Glomerular endothelial cell (primary cell): ENCODE measurements at regions not wholly inside any gene's neighbourhood (a gene's known extent, or its start where the extent isn't known, plus 50 kb on each side); places are given as distances from the start of the nearest gene placed in this dataset.
"Not testable (repeated sequence)": the region's sequence is repeated elsewhere in the genome, so short reads cannot be mapped to it uniquely, and the experiment has no call there.

Experiments
- DNase-seq: peaks from one replicate; pipeline ENCODE4 v3.0.0-alpha.2; 2011; ENCODE audit warnings: low read depth, low spot score; ENCODE audit errors: extremely low read depth

GRCh38 chr1:101185421-101185820 is 51.4 kb upstream of the S1PR1 start:
- no peak for DNase-seq

DNA sequence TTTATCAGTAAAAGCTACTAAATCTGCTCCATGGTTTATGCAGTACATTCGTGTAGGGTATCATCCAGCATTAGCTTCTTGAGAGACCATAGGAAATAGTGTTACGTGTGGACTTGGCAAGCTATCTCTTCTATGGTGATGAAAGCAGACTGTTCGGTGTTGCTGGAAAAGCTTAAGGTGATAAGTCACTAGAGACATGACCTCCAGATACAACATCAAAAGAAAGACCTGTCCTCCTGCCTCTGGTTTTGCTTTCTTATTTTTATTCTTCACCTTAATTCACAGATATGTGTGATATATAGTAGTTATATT is 53.5 kb upstream of the S1PR1 start:
- no peak for DNase-seq

- DNase-seq, result no peak
These were observed 54.0 kb upstream of the S1PR1 start for GRCh38 chr1:101182627-101183387.

DNA sequence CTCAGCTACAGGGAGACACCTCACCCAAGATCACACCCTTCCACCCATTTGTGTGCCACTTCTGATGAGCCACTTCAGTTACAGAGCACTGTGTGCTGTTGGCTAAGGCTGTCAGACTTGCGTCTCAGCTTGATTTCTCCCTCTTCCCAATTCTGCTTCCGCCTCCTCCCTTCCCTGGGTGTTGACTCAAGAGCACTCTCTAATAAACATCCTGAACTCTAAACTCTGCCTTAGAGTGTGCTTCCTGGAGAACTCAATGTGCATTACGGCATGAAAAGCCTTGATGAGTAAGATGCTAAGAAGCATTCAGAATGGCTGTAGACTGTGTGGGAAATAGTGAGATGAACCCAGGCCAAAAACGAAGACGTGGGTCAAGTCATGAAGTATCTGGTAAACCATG is 54.9 kb upstream of the S1PR1 start:
- DNase-seq, result no peak

DNA sequence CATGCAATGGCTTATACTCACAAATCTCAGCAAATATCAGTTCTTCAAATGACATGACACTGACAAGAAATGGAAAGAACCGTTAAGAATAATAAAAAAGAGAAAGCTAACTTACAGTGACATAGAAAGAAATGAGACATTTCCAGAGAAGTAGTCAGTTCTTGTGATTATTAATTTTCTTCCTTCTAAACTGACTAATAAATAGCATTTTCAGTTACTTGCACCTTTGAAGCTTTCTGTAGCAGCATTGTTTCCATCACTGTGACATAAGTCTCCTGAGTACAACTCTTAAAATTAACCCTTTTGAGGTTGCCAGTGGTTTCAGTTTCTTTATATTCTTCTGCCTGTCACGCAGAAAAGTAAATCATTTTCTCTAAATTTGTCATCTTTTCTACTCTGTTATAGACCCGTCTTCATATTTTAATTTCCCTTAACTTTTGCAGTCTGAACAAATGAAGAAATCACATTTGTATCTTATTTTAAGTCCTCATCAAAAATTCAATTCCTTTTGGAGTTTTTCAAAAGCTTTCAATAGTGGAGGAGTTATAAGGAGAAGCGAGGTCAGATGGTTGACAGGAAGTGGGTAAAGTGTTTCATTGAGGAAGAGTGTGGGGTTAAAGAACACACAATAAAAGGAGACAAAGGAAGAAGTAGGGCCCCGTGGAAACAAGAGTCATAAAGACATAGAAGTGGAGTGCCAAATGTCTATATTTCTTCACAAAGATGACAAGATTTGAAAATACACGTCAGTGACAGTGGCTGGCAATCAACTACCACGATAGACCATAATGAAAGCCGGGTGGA is 57.9 kb upstream of the S1PR1 start:
- DNase-seq, result no peak

- DNase-seq, result no peak
These were observed 58.5 kb upstream of the S1PR1 start for GRCh38 chr1:101178341-101178687.

DNA sequence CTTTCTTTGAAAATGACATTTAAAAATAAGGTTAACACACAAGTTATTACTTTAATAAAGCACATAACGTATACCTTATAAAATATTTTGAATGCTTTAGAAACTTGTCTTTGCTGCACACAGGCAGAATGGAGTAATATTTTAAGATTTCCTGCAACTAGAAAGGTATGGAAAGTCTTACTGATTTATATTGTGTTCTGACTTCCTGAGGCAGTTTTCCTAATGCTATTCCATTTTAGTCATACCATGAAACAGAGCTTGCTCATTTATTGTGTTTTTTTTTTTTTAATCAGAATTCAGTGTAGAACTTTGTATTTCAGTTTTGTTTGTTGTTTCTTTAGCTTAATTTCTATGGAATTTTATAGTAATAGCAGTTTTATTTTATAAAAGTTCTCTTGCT is 60.9 kb upstream of the S1PR1 start:
- no peak for DNase-seq

DNA sequence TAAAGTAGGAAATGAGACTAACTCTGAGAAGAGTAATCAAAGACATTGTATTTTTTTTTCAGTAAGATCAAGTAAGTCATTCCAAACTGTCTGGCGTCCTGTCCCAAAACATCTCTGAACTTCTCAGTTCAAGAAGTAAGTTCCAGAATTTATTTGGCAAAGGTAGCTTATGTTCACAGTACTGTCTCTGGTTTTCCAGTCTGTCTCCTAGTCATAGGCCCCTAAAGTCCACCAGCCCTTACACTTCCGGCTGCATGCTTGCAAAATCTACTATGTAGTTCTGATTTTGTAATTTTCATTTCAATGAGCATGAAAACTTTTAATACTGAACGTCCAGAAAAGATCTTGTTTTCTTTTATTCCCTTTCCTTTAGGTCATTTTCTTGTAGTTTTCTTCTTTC is 61.4 kb upstream of the S1PR1 start:
- DNase-seq, result no peak

DNA sequence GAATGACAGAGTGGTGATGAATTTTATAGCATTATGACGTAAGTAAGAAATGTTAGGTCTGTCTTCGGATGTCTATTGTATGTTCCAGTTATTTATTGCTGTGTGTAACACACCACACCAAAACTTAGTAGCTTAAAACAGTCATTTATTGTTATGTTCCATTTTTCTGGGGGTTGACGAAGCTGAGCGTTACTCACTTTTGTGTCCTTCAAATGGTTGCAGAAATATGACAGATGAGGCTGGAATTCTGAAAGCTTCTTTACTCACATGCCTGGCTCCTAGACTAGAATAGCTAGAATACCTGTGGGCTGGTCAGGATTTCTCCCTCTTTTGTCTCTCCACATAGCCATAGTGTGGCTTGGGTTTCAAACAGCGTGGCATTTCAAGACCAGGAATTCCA is 62.1 kb upstream of the S1PR1 start:
- no peak for DNase-seq

DNA sequence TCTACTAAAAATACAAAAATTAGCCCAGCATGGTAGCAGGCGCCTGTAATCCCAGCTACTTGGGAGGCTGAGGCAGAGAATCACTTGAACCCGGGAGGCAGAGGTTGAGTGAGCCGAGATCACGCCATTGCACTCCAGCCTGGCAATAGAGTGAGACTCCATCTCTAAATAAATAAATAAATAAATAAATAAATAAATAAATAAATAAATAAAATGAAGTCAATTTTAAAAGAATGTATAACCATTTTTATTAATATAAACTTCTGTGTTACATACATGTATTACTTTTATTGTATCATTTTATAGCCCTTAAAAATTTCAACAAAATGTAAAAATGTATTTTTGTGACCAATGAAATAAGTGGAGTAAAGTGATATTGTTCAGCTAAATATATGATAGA is 62.5 kb upstream of the S1PR1 start:
- not testable (repeated sequence) for DNase-seq

DNA sequence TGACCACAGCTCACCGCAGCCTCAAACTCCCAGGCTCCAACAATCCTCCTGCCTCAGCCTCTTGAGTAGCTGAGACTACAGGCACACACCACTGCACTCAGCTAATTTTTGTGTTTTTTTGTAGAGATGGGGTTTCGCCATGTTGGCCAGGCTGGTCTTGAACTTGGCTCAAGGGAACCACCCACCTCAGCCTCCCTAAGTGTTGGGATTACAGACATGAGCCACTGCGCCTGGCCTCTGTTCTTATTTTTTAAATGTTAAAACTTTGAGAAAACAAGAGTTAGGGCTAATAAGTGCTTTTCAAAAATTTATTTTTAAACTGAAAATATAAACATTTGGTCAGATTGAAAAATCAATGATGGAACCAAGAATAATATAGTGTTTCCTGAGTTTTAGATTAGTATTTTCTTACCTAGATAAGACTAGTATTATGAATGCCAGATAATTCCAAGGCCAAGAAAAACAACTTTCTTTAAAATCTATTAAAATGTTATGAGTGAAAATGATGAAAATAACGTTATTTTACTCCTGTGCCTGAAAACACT is 66.2 kb upstream of the S1PR1 start:
- DNase-seq, result no peak

GRCh38 chr1:101167891-101168290 is 68.9 kb upstream of the S1PR1 start:
- no peak for DNase-seq

DNA sequence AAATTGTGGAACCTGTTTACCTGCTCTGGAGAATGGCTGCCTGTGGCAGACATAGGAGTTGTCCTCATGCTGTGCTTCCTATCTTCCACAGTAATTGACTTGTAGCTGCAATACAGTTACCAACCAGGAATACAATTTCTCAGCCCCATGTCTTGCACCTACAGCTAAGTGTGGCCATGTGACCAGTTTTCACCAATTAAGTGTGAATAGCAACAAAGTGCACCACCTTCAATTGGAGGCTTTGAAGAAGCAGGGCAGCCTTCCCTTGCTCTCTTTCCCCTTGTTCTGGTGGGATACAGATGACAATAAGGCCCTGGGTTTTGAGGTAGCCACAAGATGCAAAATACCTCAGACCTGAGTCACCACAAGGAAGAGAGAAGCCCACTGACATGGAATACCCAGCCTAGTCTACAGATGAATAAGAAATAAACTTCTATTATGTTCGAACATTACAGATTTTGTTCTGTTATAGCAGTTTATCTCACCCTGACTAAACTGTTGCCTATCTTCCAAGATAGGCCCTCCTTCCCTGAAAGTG is 70.2 kb upstream of the S1PR1 start:
- no peak for DNase-seq

DNA sequence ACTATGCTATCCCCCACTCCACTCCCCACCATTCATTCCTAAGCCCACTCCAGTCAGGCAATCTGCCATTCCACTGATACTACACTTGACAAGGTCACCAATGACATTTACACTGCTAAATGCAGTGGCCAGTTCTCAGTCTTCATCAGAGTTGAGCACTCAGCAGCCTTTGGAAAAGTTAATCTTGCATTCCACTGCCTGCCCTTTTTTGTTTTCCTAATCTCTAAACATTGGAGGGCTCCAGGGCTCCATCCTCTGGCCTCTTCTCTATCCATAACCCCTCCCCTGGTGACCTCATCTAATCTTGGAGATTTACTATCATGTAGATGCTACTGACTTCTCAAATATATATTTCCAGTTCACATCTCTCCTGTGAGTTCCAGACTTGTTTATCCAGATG is 70.9 kb upstream of the S1PR1 start:
- no peak for DNase-seq

DNA sequence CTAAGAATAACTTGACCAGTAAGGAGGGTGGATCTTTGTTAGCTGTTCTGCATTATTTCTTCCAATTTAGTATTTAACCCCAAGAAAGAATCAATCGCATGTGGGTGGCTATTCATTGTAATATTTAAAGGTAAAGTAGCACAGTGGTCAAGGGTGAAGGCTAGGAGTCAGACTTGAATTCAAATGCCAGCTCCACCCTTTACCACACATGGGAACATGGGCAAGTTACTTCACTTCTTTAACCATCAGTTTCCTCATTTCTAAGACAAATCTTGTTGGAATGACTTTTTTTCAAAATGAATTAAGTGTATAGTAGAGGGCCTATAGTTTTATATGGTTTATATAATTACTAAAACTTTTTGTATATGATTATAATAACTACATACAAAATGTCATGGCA is 71.3 kb upstream of the S1PR1 start:
- no peak for DNase-seq

- DNase-seq, result no peak
These were observed 72.0 kb upstream of the S1PR1 start for GRCh38 chr1:101164776-101165175.

- DNase-seq, result no peak
These were observed 73.8 kb upstream of the S1PR1 start for GRCh38 chr1:101162736-101163735.

- DNase-seq, result no peak
These were observed 74.5 kb upstream of the S1PR1 start for GRCh38 chr1:101162300-101162699.

DNA sequence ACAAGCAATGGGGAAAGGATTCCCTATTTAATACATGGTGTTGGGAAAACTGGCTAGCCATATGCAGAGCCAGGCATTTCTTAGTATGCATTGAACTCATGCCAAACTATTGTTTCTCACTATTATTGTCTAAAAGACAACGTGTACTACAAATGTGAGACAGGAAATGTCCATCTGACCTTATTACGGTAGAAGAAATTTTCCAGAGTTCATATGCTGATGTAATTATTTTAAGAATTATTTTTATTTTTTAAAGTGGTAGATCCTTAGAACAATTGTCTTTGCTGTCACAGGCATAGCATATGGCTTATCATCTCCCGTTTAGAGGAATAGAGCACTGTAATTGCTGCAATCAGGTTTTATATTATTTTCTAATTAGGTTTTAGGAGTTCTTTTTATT is 75.2 kb upstream of the S1PR1 start:
- no peak for DNase-seq

GRCh38 chr1:101158424-101158823 is 78.4 kb upstream of the S1PR1 start:
- DNase-seq, result no peak

GRCh38 chr1:101154547-101154946 is 82.3 kb upstream of the S1PR1 start:
- no peak for DNase-seq
